ENCODE measurements at regions not wholly inside any gene's neighbourhood (a gene's known extent, or its start where the extent isn't known, plus 50 kb on each side); places are given as distances from the start of the nearest gene placed in this dataset.

DNA sequence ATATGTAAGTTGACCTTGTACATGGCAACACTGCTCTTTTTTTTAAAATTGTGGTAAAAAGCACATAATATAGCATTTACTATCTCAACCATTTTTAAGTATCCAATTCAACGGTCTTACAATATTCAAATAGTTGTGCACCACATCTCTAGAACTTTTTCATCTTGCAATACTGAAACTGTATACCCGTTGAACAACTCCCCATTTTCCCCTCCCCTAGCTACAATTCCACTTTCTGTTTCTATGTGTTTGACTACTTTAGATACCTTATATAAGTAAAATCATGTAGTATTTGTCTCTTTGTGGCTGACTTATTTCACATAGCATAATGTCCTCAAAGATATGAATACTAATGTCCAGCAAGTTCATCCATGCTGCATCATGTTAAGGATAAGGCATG, 452.1 kb downstream of the TXNL1 start:
- no peak for TF ChIP-seq POLR2A (IDR thresholded peaks at IDR 0.05)
- TF ChIP-seq, protein P1, sequence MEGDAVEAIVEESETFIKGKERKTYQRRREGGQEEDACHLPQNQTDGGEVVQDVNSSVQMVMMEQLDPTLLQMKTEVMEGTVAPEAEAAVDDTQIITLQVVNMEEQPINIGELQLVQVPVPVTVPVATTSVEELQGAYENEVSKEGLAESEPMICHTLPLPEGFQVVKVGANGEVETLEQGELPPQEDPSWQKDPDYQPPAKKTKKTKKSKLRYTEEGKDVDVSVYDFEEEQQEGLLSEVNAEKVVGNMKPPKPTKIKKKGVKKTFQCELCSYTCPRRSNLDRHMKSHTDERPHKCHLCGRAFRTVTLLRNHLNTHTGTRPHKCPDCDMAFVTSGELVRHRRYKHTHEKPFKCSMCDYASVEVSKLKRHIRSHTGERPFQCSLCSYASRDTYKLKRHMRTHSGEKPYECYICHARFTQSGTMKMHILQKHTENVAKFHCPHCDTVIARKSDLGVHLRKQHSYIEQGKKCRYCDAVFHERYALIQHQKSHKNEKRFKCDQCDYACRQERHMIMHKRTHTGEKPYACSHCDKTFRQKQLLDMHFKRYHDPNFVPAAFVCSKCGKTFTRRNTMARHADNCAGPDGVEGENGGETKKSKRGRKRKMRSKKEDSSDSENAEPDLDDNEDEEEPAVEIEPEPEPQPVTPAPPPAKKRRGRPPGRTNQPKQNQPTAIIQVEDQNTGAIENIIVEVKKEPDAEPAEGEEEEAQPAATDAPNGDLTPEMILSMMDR (IDR thresholded peaks at IDR 0.05) = no peak
- no peaks in the 10 kb centered on the region for H3K4me1 ChIP-seq
- no peak for DNase-seq
- no peaks in the 10 kb centered on the region for H3K36me3 ChIP-seq (ENCODE audit: low read depth, missing control alignments)
- no peaks in the 10 kb centered on the region for H3K27me3 ChIP-seq
- intact Hi-C loops (cut with DNase I; ENCODE audit: low total_unique reads) = no loop called here
- no peak overlapping the region for H3K4me3 ChIP-seq
- no peaks in the 10 kb centered on the region for H3K9me3 ChIP-seq
- WGBS, 2 donors = 81 to 93% methylated on average over 2 of the region's 2 CpGs
- H3K27ac ChIP-seq = no peak overlapping the region

DNA sequence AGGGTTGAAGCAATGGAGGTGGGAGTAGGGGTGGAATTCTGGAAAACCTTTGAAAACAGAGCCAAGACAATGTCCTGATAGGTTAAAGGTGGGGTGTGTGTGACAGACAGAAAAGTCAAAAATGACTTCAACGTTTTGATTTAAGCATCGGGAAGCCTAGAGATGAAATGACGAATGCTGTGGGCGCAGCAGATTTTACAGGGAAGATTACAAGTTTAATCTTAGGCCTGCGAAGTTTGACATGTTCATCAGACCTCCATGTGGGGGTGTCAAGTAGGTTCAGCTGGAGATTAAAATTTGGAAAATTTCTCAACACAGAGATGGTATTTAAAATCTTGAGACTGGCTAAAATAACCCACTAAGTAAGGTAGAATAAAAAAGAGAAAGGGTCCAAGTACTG, 453.3 kb downstream of the TXNL1 start:
- intact Hi-C loops (cut with DNase I; ENCODE audit: low total_unique reads) = no loop called here
- Histone ChIP-seq H3K36me3 (ENCODE audit: low read depth, missing control alignments) (no peaks in the 10 kb centered on the region), H3K4me1 (no peaks in the 10 kb centered on the region), H3K9me3 (no peaks in the 10 kb centered on the region), H3K27me3 (no peaks in the 10 kb centered on the region), H3K4me3 (no peak overlapping the region), H3K27ac (no peak overlapping the region)
- TF ChIP-seq, protein P1 (IDR thresholded peaks at IDR 0.05) = no peak
- no peak for TF ChIP-seq POLR2A (IDR thresholded peaks at IDR 0.05)
- 91 to 94% methylated on average over 5 of the region's 5 CpGs for WGBS, 2 donors
- no peak for DNase-seq

DNA sequence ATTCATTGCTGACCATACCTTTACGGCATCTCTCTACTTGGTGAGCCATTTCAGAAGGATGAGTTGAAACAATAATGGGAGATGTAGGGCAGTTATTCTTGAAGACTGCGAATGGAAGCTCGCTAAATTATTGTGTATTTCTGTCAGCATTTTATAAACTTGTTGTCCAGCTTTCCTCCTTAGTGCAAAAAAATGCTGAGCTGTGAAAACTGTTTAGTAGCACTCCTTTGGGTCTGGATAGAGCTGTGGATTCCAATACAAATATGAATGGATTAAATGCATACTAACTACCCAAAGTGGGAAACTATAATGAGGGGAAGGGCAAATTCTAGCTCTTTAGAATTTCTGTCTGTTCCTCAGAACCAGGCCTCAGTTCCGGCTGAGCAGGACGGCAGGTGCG, 461.6 kb downstream of the TXNL1 start:
- no peak overlapping the region for H3K4me3 ChIP-seq
- DNase-seq = no peak
- no peaks in the 10 kb centered on the region for H3K27me3 ChIP-seq
- H3K9me3 ChIP-seq = no peaks in the 10 kb centered on the region
- no peaks in the 10 kb centered on the region for H3K4me1 ChIP-seq
- intact Hi-C loops (cut with DNase I; ENCODE audit: low total_unique reads) = no loop called here
- TF ChIP-seq, protein P1 (IDR thresholded peaks at IDR 0.05) = no peak
- no peak for TF ChIP-seq POLR2A (IDR thresholded peaks at IDR 0.05)
- H3K27ac ChIP-seq = no peak overlapping the region
- H3K36me3 ChIP-seq (ENCODE audit: low read depth, missing control alignments) = no peaks in the 10 kb centered on the region
- 93% methylated on average over 6 of the region's 6 CpGs for WGBS, 2 donors

DNA sequence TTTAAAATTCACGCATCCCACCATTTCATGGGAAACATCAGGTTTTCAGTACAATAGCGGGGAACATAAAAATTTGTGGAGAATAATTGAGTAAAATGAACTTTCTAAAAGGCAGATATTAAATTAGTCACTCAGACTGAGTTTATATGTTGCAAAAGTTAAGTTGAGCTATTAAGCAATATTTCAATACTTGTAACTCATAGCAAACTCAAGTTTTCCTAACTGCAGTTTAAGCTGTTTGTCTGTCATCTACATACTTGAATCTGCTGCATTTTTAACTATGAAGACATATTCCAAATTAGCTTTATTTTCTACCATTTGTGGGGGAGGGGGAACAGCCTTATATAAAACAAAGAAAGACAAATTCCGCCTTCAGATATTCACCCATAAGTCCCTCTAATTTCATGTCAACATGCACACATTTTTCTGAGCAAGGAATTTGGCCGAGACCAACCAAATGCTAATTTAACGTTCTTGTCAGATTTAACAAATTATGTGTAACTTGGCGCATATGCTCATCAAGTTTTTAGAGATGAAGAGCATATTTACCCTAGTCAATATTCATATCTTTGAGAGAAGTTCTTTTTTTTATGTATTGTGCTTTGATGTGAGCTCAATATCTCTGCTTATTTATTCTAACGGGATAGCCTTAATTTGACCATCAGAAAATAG, 462.9 kb downstream of the TXNL1 start:
- intact Hi-C loops (cut with DNase I; ENCODE audit: low total_unique reads) = no loop called here
- Histone ChIP-seq H3K27me3 (no peaks in the 10 kb centered on the region), H3K27ac (no peak overlapping the region), H3K36me3 (ENCODE audit: low read depth, missing control alignments) (no peaks in the 10 kb centered on the region), H3K9me3 (no peaks in the 10 kb centered on the region), H3K4me1 (no peaks in the 10 kb centered on the region), H3K4me3 (no peak overlapping the region)
- no peak for DNase-seq
- 92 to 93% methylated on average over 7 of the region's 7 CpGs for WGBS, 2 donors
- no peak for TF ChIP-seq POLR2A (IDR thresholded peaks at IDR 0.05)
- TF ChIP-seq, protein P1 (IDR thresholded peaks at IDR 0.05) = no peak

DNA sequence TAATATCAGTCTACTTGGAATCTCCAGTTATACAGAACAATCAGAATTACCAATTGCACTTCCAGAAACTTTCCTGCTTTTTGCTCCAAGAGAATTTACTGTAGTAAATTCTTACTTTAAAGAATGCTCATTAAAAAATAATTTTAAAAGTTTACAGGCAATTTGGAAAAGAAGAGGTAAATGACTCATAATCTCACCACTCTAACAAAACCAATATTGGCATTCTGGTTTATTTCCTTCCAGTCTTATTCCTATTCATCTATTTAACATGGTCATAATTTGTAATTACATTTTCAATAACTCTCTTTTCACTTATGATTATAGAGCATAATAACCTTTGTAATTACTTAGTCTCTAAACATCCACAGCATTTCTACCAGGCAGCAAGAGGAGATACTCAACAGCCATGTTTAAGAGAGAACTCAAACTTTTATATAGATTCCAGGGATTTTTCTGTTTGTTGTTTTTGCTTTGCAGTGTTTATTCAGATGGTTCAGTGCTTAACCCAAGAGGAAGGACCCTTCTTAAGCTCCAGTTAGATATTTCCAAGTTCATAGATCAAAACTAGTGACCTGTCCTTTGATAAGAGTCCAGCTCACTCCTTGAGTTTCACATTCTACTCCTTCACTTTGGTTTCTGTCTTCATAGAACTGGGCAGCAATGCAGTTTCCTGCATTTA, 464.7 kb downstream of the TXNL1 start:
- TF ChIP-seq POLR2A (IDR thresholded peaks at IDR 0.05) = no peak
- TF ChIP-seq, protein P1 (IDR thresholded peaks at IDR 0.05) = no peak
- no peaks in the 10 kb centered on the region for H3K36me3 ChIP-seq (ENCODE audit: low read depth, missing control alignments)
- DNase-seq = no peak
- no peak overlapping the region for H3K27ac ChIP-seq
- H3K27me3 ChIP-seq = no peaks in the 10 kb centered on the region
- no peaks in the 10 kb centered on the region for H3K4me1 ChIP-seq
- no peak overlapping the region for H3K4me3 ChIP-seq
- intact Hi-C loops (cut with DNase I; ENCODE audit: low total_unique reads) = no loop called here
- no peaks in the 10 kb centered on the region for H3K9me3 ChIP-seq
